OCI-LY1 (cell line): ENCODE measurements at regions not wholly inside any gene's neighbourhood (a gene's known extent, or its start where the extent isn't known, plus 50 kb on each side); places are given as distances from the start of the nearest gene placed in this dataset.

Experiments
- H2AFZ ChIP-seq: fragments of 200-600 bp; sonication (generic), shearing (Covaris generic); 2 replicates; pipeline ENCODE4 v1.6.0; 2014; ENCODE audit warnings: antibody characterized with exemption, mild to moderate bottlenecking, low read length
- H3F3A ChIP-seq: fragments of 200-600 bp; sonication (generic), shearing (Covaris generic); 2 replicates; pipeline ENCODE4 v1.6.0; 2014; ENCODE audit warnings: mild to moderate bottlenecking, antibody characterized with exemption, low read length, moderate library complexity; ENCODE audit not compliant: insufficient read depth
- H3K27ac ChIP-seq: fragments of 200-600 bp; sonication (generic); 2 replicates; pipeline ENCODE4 v1.5.1; 2014; ENCODE audit warnings: low read length, mixed run types, mild to moderate bottlenecking, low read depth; ENCODE audit not compliant: poor library complexity, severe bottlenecking
- H3K27me3 ChIP-seq: fragments of 200-600 bp; sonication (generic); 2 replicates; pipeline ENCODE4 v1.6.0; 2014; ENCODE audit warnings: antibody characterized with exemption, mild to moderate bottlenecking, low read length, moderate library complexity; ENCODE audit not compliant: insufficient read depth
- H3K36me3 ChIP-seq: fragments of 200-600 bp; sonication (generic); 2 replicates; pipeline ENCODE4 v1.6.1; 2014; ENCODE audit warnings: mild to moderate bottlenecking, antibody characterized with exemption, low read length, moderate library complexity, mixed read lengths; ENCODE audit not compliant: insufficient read depth
- H3K4me1 ChIP-seq: fragments of 200-600 bp; sonication (generic); 2 replicates; pipeline ENCODE4 v1.5.1; 2014; ENCODE audit warnings: mild to moderate bottlenecking, low read length, moderate library complexity; ENCODE audit not compliant: insufficient read depth, severe bottlenecking
- H3K4me2 ChIP-seq: fragments of 200-600 bp; sonication (generic), shearing (Covaris generic); 2 replicates; pipeline ENCODE4 v1.6.1; 2014; ENCODE audit warnings: low read length
- H3K4me3 ChIP-seq: fragments of 200-600 bp; sonication (generic); 2 replicates; pipeline ENCODE4 v1.5.1; 2014; ENCODE audit warnings: low read length, low read depth, mild to moderate bottlenecking, mixed read lengths; ENCODE audit not compliant: poor library complexity, severe bottlenecking
- H3K79me2 ChIP-seq: fragments of 200-600 bp; shearing (Covaris generic); 2 replicates; pipeline ENCODE4 v1.6.1; 2016; ENCODE audit warnings: mixed run types, low read length, mixed read lengths; ENCODE audit not compliant: insufficient read depth
- H3K9ac ChIP-seq: fragments of 200-600 bp; sonication (generic), shearing (Covaris generic); 2 replicates; pipeline ENCODE4 v1.6.1; 2014; ENCODE audit warnings: mild to moderate bottlenecking, low read length, mixed read lengths
- H3K9me2 ChIP-seq: fragments of 200-600 bp; sonication (generic), shearing (Covaris generic); 2 replicates; pipeline ENCODE4 v1.6.1; 2014; ENCODE audit warnings: low read depth, mild to moderate bottlenecking, low read length, mixed read lengths
- H3K9me3 ChIP-seq: fragments of 200-600 bp; shearing (Covaris generic); 2 replicates; pipeline ENCODE4 v1.6.1; 2014; ENCODE audit warnings: low read length, mixed read lengths
- H4K20me1 ChIP-seq: fragments of 200-600 bp; sonication (generic), shearing (Covaris generic); 2 replicates; pipeline ENCODE4 v1.6.0; 2016; ENCODE audit warnings: mild to moderate bottlenecking, low read length; ENCODE audit not compliant: insufficient read depth
- CTCF ChIP-seq: fragments of 200-600 bp; sonication (generic), shearing (Covaris generic); IDR thresholded peaks from 2 replicates; pipeline ENCODE4 v1.5.1; 2017; ENCODE audit warnings: mild to moderate bottlenecking, antibody characterized with exemption, low read length, moderate library complexity, mixed read lengths
- EZH2 ChIP-seq: fragments of 200-600 bp; sonication (generic), shearing (Covaris generic); IDR thresholded peaks from 2 replicates; pipeline ENCODE4 v1.8.0; 2017; ENCODE audit warnings: borderline replicate concordance, mixed run types, mild to moderate bottlenecking, antibody characterized with exemption, low read length, moderate library complexity, mixed read lengths

GRCh38 chr13:107438251-107438650 is 777.1 kb downstream of the LIG4 start:
- Histone ChIP-seq H3K27ac (no peak overlapping the region), H3K4me1 (no peaks in the 10 kb centered on the region), H2AFZ (no peak overlapping the region), H3F3A (no peaks in the 10 kb centered on the region), H3K9me3 (no peaks in the 10 kb centered on the region), H3K9me2 (no peaks in the 10 kb centered on the region), H3K36me3 (no peaks in the 10 kb centered on the region), H3K79me2 (no peaks in the 10 kb centered on the region), H3K27me3 (no peaks in the 10 kb centered on the region), H4K20me1 (no peaks in the 10 kb centered on the region; the same call in 1 of the 2 replicates), H3K9ac (no peak overlapping the region), H3K4me2 (no peak overlapping the region), H3K4me3 (no peak overlapping the region)
- TF ChIP-seq EZH2 (no peak), CTCF (no peak)

GRCh38 chr13:107434347-107434746 is 781.0 kb downstream of the LIG4 start:
- Histone ChIP-seq H3K9me2 (no peaks in the 10 kb centered on the region), H3K27me3 (no peaks in the 10 kb centered on the region), H3K4me1 (no peaks in the 10 kb centered on the region), H3K27ac (no peak overlapping the region), H3K9me3 (no peaks in the 10 kb centered on the region), H3K9ac (no peak overlapping the region), H2AFZ (no peak overlapping the region), H3F3A (no peaks in the 10 kb centered on the region), H3K79me2 (no peaks in the 10 kb centered on the region), H3K4me2 (no peak overlapping the region), H4K20me1 (no peaks in the 10 kb centered on the region), H3K4me3 (no peak overlapping the region), H3K36me3 (no peaks in the 10 kb centered on the region)
- TF ChIP-seq EZH2 (no peak), CTCF (no peak)

DNA sequence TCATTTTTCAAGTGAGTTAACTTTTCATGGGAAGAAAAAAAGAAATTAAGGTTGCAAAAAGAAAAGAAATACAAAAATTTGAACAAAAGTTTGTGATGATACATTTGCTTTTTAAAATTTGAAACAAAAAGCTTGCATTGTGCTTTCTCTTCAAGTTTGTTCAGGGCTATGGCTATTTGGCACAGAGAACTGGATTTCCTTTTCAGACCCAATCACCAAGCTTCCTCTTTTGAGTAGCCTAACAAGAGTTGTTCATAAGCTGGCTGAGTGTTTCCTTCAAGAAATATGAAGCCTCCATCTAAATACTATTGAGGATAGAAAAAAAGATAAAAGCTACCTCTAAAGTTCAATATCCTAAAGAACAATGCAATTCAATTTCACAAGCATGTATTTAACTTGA is 787.8 kb downstream of the LIG4 start:
- H4K20me1 ChIP-seq = no peaks in the 10 kb centered on the region
- H3K36me3 ChIP-seq = no peaks in the 10 kb centered on the region
- no peak overlapping the region for H3K9ac ChIP-seq
- no peaks in the 10 kb centered on the region for H3F3A ChIP-seq
- H3K27ac ChIP-seq = no peak overlapping the region
- no peaks in the 10 kb centered on the region for H3K9me3 ChIP-seq
- no peaks in the 10 kb centered on the region for H3K4me1 ChIP-seq
- H3K79me2 ChIP-seq = no peaks in the 10 kb centered on the region
- TF ChIP-seq EZH2 (no peak), CTCF (no peak)
- no peak overlapping the region for H3K4me3 ChIP-seq
- no peaks in the 10 kb centered on the region for H3K9me2 ChIP-seq
- no peak overlapping the region for H3K4me2 ChIP-seq
- H2AFZ ChIP-seq = no peak overlapping the region
- H3K27me3 ChIP-seq = no peaks in the 10 kb centered on the region
